ENCODE measurements at regions not wholly inside any gene's neighbourhood (a gene's known extent, or its start where the extent isn't known, plus 50 kb on each side); places are given as distances from the start of the nearest gene placed in this dataset.
"Not testable (repeated sequence)": the region's sequence is repeated elsewhere in the genome, so short reads cannot be mapped to it uniquely, and the experiment has no call there.

DNA sequence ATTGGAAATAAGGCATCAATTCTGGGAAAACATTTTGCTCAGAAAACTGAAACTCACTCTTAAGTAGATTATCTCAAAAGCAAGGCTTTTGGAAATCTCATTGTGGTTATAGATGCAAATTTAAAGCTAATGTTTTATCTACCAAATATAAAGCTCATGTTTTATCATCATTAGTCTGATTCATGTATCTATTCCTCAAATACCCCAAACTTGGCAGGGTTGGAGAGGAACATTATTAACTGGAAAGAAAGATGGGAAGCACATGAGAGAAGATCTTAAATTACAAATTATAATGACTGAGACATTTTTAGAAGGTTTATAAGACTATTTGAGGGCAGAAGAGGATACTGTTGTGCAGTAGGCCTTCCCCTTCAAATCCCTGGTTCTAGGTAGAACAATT lies 137.3 kb upstream of the TGFBR2 start:
- no peak for DNase-seq (ENCODE audit: low read depth)

DNA sequence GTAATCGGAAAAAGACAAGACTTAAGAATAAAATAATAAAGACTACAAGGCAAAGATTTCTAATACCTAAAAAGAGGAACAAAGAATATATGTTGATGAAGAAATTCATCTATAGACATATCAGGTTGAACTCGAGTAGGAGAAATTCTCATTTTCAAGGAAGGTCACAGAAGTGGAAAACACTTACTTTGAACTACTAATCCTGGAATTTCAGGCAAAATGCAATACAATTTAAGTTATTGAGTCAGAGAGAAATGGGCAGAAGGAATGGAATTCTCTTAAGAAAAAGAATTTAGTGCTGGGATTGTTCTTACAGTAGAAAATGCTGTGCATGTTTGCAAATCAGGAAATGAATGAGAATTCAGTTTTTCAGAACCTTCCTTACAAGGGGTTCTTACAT lies 135.9 kb upstream of the TGFBR2 start:
- DNase-seq (ENCODE audit: low read depth): no peak

DNA sequence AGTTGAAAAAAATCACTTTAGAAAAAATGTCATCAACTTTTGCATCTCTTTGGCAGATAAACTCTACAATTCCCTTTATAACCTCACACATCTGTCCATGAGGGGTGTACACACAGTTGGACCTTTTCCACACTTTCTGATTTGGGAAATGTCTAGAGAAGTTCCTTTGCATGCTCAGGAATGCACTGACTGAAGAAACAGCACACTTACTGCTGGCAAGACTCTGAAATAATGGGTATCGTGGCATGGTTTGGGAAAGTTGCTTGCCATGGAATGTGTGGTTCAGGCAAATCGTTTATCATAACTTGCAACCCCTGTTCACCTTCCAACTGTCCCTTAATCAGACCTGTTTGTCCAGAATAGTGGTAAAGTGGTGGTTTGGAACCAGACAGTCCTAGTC lies 135.3 kb upstream of the TGFBR2 start:
- no peak for DNase-seq (ENCODE audit: low read depth)

GRCh38 chr3:30471796-30472489 lies 134.5 kb upstream of the TGFBR2 start:
- no peak for DNase-seq (ENCODE audit: low read depth)

DNA sequence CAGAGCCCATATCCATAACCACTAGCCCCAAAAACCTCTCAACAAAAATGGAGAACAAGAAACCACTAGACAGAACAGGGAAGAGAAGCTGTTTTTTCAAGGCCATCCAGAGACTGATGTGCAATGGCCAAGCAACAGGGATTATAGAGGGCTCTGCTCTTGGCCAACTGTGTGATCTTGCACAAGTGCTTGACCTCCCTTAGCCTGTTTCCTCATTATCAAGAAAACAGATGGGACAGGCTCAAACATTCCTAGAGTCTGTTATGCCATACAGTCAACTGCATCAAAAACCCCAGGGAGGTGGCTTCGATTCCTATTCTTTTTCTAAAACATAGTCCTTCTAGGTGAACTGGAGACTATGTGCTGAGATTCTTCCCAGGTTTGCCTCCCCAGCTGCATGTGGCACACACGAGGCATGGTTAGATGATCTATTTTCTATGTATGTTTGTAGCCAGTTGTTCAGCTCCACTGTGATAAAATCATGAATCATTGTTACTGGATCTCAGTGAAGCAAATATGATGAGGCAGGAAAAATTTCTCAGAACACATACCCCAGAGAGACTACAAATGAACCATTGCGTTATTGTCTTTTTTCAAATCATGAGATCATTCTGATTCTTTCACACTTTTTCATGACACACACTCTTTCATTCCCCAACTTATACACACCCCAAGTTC lies 132.9 kb upstream of the TGFBR2 start:
- DNase-seq (ENCODE audit: low read depth): no peak

- no peak for DNase-seq (ENCODE audit: low read depth)
Observed at GRCh38 chr3:30474371-30474770, 132.0 kb upstream of the TGFBR2 start.

- no peak for DNase-seq (ENCODE audit: low read depth)
Observed at GRCh38 chr3:30475038-30475808, 131.2 kb upstream of the TGFBR2 start.

DNA sequence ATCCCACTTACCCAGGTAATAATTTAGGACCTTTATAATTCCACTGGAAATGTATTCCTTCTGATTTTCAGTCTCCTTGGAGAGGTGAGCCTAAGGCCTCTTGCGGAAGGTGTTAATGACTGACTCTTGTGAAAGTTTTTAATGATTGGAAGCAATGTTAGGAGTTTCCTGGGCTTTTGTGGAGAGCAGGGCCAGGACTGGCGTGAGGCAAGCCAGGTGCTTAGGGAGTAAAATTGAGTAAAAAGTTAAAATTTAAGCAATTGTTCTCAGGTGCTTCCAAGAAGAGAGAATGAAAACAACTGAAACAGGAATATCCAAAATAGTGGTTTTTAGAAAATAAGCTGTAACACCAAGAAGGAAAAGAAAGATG lies 130.6 kb upstream of the TGFBR2 start:
- DNase-seq (ENCODE audit: low read depth): no peak

DNA sequence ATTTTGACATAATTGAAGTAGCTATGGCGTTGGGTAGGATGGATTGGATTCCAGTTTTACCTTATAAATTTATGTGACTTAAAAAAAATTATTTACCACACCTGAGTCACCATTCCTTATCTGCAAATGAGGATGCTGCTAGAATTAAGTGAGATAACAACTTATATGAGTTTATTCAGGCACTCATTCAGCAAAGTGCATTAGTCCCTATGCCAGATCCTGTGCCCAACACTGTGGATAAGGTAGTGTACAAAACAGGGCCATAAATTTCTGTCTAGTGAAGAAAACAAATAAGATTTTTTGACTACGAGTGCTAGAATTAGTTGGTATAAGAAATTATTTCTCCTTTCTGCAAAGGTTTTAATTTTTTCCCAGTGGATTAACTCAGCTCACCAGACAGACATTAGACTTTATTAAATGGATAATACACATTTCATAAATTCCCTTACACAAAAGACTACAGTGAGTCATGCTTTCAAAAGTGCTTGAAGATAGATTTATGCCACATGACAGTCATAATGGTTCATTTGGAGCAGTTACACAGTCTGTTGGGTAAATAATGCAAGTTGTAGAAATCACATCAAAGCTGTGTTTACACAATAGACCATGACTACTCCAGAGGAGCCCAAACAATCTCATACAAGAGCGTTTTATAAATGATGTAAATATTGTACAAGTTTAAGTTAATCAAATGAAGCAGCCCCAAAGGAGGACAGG lies 129.9 kb upstream of the TGFBR2 start:
- DNase-seq (ENCODE audit: low read depth): no peak

DNA sequence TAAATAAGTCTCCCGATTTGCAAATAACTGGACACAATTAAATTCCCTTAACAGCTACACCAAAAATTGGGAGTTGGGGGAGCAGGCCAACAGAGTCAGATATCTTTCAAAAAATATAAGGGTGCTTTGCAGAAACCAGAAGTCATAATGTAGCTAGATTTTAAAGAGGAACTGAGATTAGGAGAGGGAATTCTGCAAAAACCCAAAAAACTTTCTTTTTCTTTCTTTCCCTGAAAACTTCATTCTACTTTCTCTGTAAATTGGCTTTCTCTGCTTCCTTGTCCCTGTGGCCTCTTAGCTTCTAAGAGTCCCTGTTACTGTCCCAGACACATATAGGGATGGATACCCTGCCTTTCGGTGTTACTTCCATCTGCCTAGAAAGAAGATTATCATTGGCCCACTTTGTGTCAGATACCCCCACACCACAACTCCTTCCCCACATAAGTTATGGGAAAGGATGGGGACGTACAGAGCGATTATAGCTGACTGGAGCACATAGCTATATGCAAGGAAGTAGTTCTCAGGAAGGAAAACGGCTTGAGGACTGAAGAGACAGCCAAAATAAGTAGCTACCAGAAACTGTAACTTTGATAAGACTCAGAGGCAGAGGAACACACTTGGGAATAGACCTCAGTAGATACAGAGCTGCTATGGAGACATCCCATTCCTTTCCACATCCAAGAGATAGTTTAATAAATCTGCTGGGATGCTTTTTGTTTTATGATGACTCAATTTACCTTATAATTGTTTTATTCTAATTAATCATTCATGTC lies 129.1 kb upstream of the TGFBR2 start:
- DNase-seq (ENCODE audit: low read depth): no peak

- DNase-seq (ENCODE audit: low read depth): not testable (repeated sequence)
Observed at GRCh38 chr3:30479737-30480136, 126.7 kb upstream of the TGFBR2 start.

- not testable (repeated sequence) for DNase-seq (ENCODE audit: low read depth)
Observed at GRCh38 chr3:30480156-30480555, 126.2 kb upstream of the TGFBR2 start.

DNA sequence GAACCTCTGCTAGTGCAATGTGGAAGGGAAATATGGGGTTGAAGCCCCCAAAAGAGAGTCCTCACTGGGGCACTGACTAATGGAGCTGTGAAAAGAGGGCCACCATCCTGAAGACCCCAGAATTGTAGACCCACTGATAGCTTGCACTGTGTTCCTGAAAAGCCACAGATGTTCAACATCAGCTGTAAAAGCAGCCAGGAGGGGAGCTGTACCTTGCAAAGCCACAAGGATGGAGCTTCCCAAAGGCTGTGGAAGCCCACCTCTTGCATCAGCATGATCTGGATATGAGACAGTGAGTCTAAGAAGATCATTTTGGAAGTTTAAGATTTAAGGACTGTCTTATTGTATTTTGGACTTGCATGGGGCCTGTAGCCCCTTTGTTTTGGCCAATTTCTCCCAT lies 125.8 kb upstream of the TGFBR2 start:
- no peak for DNase-seq (ENCODE audit: low read depth)

DNA sequence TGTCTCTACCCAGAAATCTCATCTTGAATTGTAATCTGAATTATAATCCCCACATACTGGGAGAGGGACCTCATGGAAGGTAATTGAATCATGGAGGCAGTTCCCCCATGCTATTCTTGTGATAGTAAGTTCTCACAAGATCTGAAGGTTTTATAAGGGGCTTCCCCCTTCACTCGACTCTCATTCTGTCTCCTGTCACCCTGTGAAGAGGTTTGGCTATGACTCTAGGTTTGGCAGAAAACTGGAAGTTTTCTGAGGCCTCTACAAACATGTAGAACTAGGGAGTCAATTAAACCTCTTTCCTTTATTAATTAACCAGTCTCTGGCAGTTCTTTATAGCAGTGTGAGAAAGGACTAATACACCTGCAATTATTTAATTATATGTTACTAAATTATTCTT lies 125.2 kb upstream of the TGFBR2 start:
- no peak for DNase-seq (ENCODE audit: low read depth)

DNA sequence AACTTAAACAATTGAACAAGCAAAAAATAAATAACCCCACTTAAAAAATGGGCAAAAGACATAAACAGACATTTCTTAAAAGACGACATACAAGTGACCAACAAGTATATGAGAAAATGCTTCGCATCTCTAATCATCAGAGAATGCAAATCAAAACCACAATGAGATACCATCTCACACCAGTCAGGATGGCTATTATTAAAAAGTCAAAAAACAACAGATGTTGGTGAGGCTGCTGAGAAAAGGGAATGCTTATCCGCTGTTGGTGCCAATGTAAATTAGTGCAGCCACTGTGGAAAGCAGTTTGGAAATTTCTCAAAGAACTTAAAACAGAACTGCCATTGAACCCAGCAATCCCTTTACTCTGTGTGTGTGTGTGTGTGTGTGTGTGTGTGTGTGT lies 122.2 kb upstream of the TGFBR2 start:
- not testable (repeated sequence) for DNase-seq (ENCODE audit: low read depth)

DNA sequence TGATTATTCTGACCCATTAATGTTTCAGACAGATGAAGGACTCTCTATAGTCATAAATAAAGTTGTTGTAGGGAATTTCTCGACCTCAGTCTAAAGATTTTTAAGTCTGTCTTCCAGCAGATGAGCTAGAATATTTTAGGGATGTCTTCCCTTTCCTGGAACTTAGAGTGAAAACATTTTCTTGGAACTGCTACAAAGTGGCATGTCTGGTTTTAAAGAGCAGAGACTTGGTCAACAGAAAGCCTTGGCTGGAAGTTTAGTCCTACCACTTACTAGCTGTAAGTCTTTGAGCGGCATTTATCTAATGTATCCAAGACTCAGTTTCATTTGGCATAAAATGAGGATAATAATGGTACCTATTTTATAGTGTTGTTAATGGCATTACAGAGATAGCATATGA lies 120.0 kb upstream of the TGFBR2 start:
- DNase-seq (ENCODE audit: low read depth): no peak

DNA sequence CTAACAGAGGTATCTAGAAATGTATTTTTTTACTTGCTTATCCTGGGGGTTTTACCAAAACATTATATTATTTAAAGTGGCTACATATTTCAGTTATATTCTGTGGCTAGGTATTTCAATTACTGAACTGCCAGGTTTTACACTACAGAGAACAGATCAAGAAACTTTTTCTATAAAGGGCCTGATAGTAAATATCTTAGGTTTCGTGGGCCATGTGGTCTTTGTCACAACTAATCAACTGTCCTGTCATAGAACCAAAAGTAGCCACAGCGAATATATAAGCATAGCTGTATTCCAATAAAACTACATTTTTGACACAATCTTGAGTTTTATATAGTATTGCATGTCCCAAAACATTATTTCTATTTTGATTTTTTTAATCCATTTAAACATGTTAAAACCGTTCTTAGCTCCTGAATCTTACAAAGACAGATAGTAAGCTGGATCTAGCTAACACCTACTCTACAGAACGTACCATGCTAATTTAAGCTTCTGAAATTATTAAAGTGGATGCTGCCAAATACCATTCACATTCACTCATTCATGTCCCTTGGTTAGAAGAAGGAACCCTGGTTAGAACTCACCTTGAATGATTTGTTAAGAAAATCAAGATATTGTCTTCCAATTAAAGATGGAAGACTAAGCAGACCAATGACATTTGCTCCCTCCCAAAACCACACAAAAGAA lies 118.2 kb upstream of the TGFBR2 start:
- DNase-seq (ENCODE audit: low read depth): no peak

DNA sequence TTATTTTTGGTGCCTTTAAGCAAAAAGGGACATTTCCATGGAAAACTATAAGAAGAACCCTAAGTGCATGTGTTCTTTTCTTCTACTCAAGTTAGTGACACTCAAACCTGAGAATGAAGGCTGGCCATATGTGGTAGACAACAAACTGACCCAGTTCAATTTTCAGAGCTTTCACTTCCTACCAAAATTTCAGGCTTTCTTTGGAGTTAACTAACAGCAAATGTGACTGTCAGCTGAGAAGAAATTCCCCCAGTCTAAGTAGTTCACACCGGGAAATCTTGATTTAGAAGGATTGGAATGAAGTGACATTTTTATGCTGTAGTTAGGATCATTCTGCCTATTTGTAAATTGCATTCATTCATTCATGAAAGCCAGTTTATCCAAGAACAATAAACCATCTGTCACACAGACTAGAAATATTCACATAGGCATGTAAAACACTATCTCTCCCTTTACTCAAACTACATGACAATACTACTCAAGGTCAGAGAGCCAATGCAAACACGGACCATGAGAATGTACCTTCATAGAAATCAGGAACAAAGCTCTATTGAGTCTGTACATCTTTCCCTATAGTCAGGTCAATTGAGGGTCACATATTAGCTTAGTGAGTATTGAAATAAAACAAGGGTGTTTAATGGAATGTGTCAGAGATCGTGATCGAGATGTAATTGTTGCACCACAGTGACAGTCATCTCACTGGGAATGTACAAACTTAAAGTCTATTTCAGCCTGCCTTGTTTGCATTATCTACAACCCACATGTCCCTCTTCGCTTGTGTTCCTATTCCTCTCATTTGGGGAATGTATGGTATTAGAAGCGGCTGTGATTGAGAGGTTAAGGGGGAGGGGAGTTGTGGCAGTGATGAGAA lies 113.8 kb upstream of the TGFBR2 start:
- no peak for DNase-seq (ENCODE audit: low read depth)

DNA sequence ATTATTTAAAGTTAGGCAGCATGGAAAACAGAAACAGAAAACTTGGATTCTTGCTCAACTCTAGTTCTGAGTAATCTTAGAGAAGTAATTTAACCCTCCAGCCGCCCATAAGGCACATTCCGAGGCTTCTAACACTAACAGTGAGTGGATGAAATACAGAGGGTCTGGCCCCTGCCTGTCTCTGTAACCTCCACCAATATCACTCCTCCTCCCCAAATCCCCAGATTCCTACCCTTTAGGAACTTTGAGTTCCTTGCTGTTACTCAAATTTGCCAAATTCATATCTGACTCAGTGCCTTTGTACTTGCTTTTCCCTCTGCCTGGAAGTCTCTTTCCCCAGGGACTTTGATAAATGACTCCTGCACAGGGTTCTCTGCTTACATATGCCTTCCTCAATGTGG lies 112.5 kb upstream of the TGFBR2 start:
- no peak for DNase-seq (ENCODE audit: low read depth)

All from activated T-helper 1 cell treated with Interleukin-2 at 50 U/mL for 16 hours (primary cell).